HepG2 (cell line): ENCODE measurements at regions not wholly inside any gene's neighbourhood (a gene's known extent, or its start where the extent isn't known, plus 50 kb on each side); places are given as distances from the start of the nearest gene placed in this dataset.

Experiments used
- ATAC-seq: fragments of 200-7000 bp; cut with Tn5 transposase; 3 replicates; pipeline ENCODE4 v1.9.1; 2020; ENCODE audit warnings: mild to moderate bottlenecking, moderate library complexity
- BruUV-seq: library from RNA; stranded (reverse); fragments of 400-500 nt; replicated peaks from 2 replicates; lab custom pipeline; 2021; lab: Mats Ljungman, UMichigan
- CTCF ChIA-PET: fragments of 300-600 bp; formaldehyde crosslinking; extraction: SDS; loops from one replicate; lab custom pipeline; 2021; ENCODE audit warnings: low total read pairs, inconsistent platforms, low intra/inter-chr PET ratio; lab: Yijun Ruan, JAX
- POLR2A ChIA-PET: fragments of 350-600 bp; sonication (Branson Sonifier 250); formaldehyde crosslinking; loops from one replicate; lab custom pipeline; 2020; ENCODE audit warnings: antibody characterized with exemption, inconsistent platforms; lab: Yijun Ruan, JAX
- DNase-seq: peaks from one replicate; pipeline ENCODE4 v3.0.0-alpha.2; 2015; ENCODE audit warnings: low spot score
- FAIRE-seq: peaks from 3 replicates; lab custom pipeline; 2011; peaks lifted over from hg19 to GRCh38; lab: Jason Lieb, UNC
- H2AFZ ChIP-seq: one replicate; pipeline ENCODE4 v1.6.1; 2011; ENCODE audit warnings: low read length, inconsistent platforms
- H3K27ac ChIP-seq: fragments of 300-600 bp; 3 replicates; pipeline ENCODE4 v1.8.0; 2011; ENCODE audit warnings: mixed run types, mild to moderate bottlenecking, mixed read lengths, low read length, inconsistent platforms; ENCODE audit not compliant: insufficient read depth; ENCODE audit errors: extremely low read length
- H3K27me3 ChIP-seq, 2 experiments: fragments of 200-600 bp in 1 of 2; 2 replicates in 1 of 2; 3 replicates in 1 of 2; pipeline versions ENCODE4 v1.6.0 to v1.8.0; 2011; ENCODE audit warnings: low read length in 2 of 2, mild to moderate bottlenecking in 2 of 2, moderate library complexity in 2 of 2, inconsistent platforms in 1 of 2; ENCODE audit not compliant: insufficient read depth in 2 of 2, control insufficient read depth in 1 of 2
- H3K36me3 ChIP-seq, 2 experiments: fragments of 200-600 bp in 1 of 2; replicated peaks in 1 of 2; 2 replicates in 1 of 2; 3 replicates in 1 of 2; pipeline versions ENCODE4 v1.5.1 to v1.8.0; 2011; ENCODE audit warnings: low read length in 2 of 2, inconsistent platforms in 1 of 2; ENCODE audit not compliant: insufficient read depth in 2 of 2, control insufficient read depth in 1 of 2
- H3K4me1 ChIP-seq: 2 replicates; pipeline ENCODE4 v1.5.1; 2012; ENCODE audit warnings: low read length, inconsistent platforms; ENCODE audit not compliant: insufficient read depth
- H3K4me2 ChIP-seq: 2 replicates; pipeline ENCODE4 v1.6.0; 2011; ENCODE audit warnings: low read depth, low read length, inconsistent platforms
- H3K4me3 ChIP-seq, 3 experiments: fragments of 200-600 bp in 1 of 3; sonication (generic), shearing (Covaris generic) in 1 of 3; replicated peaks in 1 of 3; 2 replicates each; pipeline ENCODE4 v1.5.1; 2011 to 2016; ENCODE audit warnings: low read length in 3 of 3, inconsistent platforms in 2 of 3, low read depth in 2 of 3, mild to moderate bottlenecking in 2 of 3, control low read depth in 1 of 3, mixed read lengths in 1 of 3; ENCODE audit not compliant: insufficient read depth in 1 of 3
- H3K79me2 ChIP-seq: one replicate; pipeline ENCODE4 v1.6.1; 2011; ENCODE audit warnings: low read length, inconsistent platforms; ENCODE audit not compliant: insufficient read depth
- H3K9ac ChIP-seq: 2 replicates; pipeline ENCODE4 v1.6.0; 2011; ENCODE audit warnings: mild to moderate bottlenecking, low read depth, low read length, inconsistent platforms; ENCODE audit not compliant: insufficient read depth
- H3K9me3 ChIP-seq: 2 replicates; pipeline ENCODE4 v1.5.1; 2012; ENCODE audit warnings: mild to moderate bottlenecking, low read length
- H4K20me1 ChIP-seq: 2 replicates; pipeline ENCODE4 v1.6.0; 2011; ENCODE audit warnings: inconsistent platforms, mild to moderate bottlenecking, low read length, moderate library complexity; ENCODE audit not compliant: insufficient read depth
- ERF ChIP-seq: IDR thresholded peaks from 2 replicates; pipeline ENCODE4 v1.6.1; 2018; ENCODE audit warnings: missing biosample characterization, missing genetic modification reagents
- NFE2 ChIP-seq: sonication (generic); formaldehyde crosslinking; IDR thresholded peaks from 2 replicates; pipeline ENCODE4 v1.4.0; 2020; ENCODE audit warnings: missing genetic modification reagents
- REXO4 ChIP-seq: sonication (generic); formaldehyde crosslinking; IDR thresholded peaks from 2 replicates; pipeline ENCODE4 v1.8.0; 2022; ENCODE audit warnings: missing genetic modification reagents, mild to moderate bottlenecking, borderline replicate concordance
- ZFY ChIP-seq: sonication (generic); formaldehyde crosslinking; IDR thresholded peaks from 2 replicates; pipeline ENCODE4 v1.4.0; 2020; ENCODE audit warnings: missing genetic modification reagents
- ZNF460 ChIP-seq: sonication (generic); formaldehyde crosslinking; IDR thresholded peaks from 2 replicates; pipeline ENCODE4 v1.5.1; 2020; ENCODE audit warnings: missing genetic modification reagents, mild to moderate bottlenecking, borderline replicate concordance
- WGBS: methylation state at CpG from one replicate; pipeline ENCODE4 v1.1.6; 2017; ENCODE audit warnings: low lambda C conversion rate; 5-methylcytosine and 5-hydroxymethylcytosine counted together
- in situ Hi-C: cut with HindIII; loops from 2 replicates; pipeline ENCODE4 v1.10.0; 2017; ENCODE audit warnings: low pct_unique_long_range_greater_than_20kb; ENCODE audit not compliant: extremely low pct_ligation_motif_present
- intact Hi-C: fragments of 100-400 bp; cut with micrococcal nuclease; formaldehyde crosslinking; loops from one replicate; pipeline ENCODE4 v1.10.0; 2022; ENCODE audit not compliant: unreplicated experiment
- TF ChIP-seq, protein P1 (sequence below): sonication (generic); formaldehyde crosslinking; conservative IDR thresholded peaks from 2 replicates; pipeline ENCODE4 v1.8.0; 2022; ENCODE audit warnings: mild to moderate bottlenecking, moderate library complexity, missing genetic modification reagents
- TF ChIP-seq, protein P2 (sequence below): sonication (generic); formaldehyde crosslinking; IDR thresholded peaks from 2 replicates; pipeline ENCODE4 v1.5.1; 2020; ENCODE audit warnings: mild to moderate bottlenecking, missing genetic modification reagents, borderline replicate concordance

DNA sequence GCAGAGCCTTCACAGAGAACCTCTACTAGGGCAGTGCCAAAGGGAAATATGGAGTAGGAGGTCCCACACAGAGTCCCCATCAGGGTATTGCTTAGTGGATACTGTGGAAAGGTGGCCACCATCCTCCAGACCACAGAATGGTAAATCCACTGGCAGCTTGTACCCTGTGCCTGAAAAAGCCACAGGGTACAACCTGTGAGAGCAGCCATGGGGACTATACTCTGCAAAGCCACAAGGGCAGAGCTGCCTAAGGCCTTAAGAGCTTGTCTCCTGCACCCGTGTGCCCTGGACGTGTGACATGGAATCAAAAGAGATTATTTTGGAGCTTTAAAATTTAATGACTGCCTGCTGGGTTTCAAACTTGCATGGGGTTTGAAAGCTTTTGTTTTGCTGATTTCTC, 118.0 kb upstream of the SEC14L1 start:
- Histone ChIP-seq H3K4me1 (no peaks in the 10 kb centered on the region), H3K27ac (no peak overlapping the region), H3K4me2 (no peak overlapping the region), H3K9ac (no peak overlapping the region), H3K4me3 (no peak overlapping the region), H3K9me3 (no peaks in the 10 kb centered on the region), H3K36me3 (no peaks in the 10 kb centered on the region), H4K20me1 (no peaks in the 10 kb centered on the region), H3K79me2 (no peaks in the 10 kb centered on the region), H2AFZ (no peak overlapping the region), H3K27me3 (peaks cover 0 to 23% of the 10 kb centered on the region in 2 experiments; a peak in 3 of 5 replicates)
- DNase-seq (no peak), FAIRE-seq (no peak), ATAC-seq (no peak)
- ChIA-PET CTCF (no interaction called here), POLR2A (no interaction called here)
- TF ChIP-seq ZNF460 (CRISPR knock-in tag): no peak
- TF ChIP-seq, protein P1, sequence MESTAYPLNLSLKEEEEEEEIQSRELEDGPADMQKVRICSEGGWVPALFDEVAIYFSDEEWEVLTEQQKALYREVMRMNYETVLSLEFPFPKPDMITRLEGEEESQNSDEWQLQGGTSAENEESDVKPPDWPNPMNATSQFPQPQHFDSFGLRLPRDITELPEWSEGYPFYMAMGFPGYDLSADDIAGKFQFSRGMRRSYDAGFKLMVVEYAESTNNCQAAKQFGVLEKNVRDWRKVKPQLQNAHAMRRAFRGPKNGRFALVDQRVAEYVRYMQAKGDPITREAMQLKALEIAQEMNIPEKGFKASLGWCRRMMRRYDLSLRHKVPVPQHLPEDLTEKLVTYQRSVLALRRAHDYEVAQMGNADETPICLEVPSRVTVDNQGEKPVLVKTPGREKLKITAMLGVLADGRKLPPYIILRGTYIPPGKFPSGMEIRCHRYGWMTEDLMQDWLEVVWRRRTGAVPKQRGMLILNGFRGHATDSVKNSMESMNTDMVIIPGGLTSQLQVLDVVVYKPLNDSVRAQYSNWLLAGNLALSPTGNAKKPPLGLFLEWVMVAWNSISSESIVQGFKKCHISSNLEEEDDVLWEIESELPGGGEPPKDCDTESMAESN: no peak
- TF ChIP-seq ERF (CRISPR knock-in tag): no peak
- 27% methylated on average over 2 of the region's 2 CpGs for WGBS
- intact Hi-C loops (no loop called here), in situ Hi-C loops (no loop called here)
- BruUV-seq: no TSS peak

DNA sequence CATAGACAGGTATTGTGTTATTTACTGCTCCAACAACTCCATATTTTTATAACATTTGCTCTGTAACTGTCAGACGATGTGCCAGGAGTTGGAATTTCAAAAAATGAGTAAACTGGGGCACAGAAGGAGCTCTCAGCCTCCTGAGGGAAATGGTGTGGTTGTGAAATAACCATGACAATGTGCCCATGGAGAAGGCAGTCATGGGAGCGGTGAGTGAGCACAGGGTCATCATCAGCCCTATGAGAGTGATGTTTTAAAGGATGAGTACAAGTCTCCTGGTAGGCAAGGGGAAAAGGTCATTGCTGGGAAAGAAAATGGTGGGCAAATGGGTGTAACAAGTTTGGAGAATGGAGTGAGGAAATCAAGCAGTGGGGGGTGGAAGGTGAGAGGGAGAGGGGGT, 115.0 kb upstream of the SEC14L1 start:
- Histone ChIP-seq H3K4me2 (no peak overlapping the region), H3K9ac (no peak overlapping the region), H3K36me3 (no peaks in the 10 kb centered on the region), H3K4me3 (no peak overlapping the region), H3K9me3 (no peaks in the 10 kb centered on the region), H3K4me1 (no peaks in the 10 kb centered on the region), H3K79me2 (no peaks in the 10 kb centered on the region), H2AFZ (no peak overlapping the region), H3K27me3 (peaks cover 0 to 13% of the 10 kb centered on the region in 2 experiments; a peak in 1 of 5 replicates), H4K20me1 (no peaks in the 10 kb centered on the region), H3K27ac (no peak overlapping the region)
- no peak for TF ChIP-seq REXO4 (CRISPR knock-in tag)
- TF ChIP-seq ZFY: no peak
- TF ChIP-seq NFE2 (CRISPR knock-in tag): no peak
- TF ChIP-seq, protein P2, sequence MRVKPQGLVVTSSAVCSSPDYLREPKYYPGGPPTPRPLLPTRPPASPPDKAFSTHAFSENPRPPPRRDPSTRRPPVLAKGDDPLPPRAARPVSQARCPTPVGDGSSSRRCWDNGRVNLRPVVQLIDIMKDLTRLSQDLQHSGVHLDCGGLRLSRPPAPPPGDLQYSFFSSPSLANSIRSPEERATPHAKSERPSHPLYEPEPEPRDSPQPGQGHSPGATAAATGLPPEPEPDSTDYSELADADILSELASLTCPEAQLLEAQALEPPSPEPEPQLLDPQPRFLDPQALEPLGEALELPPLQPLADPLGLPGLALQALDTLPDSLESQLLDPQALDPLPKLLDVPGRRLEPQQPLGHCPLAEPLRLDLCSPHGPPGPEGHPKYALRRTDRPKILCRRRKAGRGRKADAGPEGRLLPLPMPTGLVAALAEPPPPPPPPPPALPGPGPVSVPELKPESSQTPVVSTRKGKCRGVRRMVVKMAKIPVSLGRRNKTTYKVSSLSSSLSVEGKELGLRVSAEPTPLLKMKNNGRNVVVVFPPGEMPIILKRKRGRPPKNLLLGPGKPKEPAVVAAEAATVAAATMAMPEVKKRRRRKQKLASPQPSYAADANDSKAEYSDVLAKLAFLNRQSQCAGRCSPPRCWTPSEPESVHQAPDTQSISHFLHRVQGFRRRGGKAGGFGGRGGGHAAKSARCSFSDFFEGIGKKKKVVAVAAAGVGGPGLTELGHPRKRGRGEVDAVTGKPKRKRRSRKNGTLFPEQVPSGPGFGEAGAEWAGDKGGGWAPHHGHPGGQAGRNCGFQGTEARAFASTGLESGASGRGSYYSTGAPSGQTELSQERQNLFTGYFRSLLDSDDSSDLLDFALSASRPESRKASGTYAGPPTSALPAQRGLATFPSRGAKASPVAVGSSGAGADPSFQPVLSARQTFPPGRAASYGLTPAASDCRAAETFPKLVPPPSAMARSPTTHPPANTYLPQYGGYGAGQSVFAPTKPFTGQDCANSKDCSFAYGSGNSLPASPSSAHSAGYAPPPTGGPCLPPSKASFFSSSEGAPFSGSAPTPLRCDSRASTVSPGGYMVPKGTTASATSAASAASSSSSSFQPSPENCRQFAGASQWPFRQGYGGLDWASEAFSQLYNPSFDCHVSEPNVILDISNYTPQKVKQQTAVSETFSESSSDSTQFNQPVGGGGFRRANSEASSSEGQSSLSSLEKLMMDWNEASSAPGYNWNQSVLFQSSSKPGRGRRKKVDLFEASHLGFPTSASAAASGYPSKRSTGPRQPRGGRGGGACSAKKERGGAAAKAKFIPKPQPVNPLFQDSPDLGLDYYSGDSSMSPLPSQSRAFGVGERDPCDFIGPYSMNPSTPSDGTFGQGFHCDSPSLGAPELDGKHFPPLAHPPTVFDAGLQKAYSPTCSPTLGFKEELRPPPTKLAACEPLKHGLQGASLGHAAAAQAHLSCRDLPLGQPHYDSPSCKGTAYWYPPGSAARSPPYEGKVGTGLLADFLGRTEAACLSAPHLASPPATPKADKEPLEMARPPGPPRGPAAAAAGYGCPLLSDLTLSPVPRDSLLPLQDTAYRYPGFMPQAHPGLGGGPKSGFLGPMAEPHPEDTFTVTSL (CRISPR knock-in tag): no peak
- intact Hi-C loops: no loop called here
- ChIA-PET CTCF (no interaction called here), POLR2A (no interaction called here)
- DNase-seq: no peak
- no peak for FAIRE-seq
- no TSS peak for BruUV-seq
- in situ Hi-C loops: no loop called here
- ATAC-seq: no peak
- WGBS: 1% methylated on average over 2 of the region's 2 CpGs
